Dedifferentiated amniotic fluid mesenchymal stem cell (primary cell): ENCODE measurements at regions not wholly inside any gene's neighbourhood (a gene's known extent, or its start where the extent isn't known, plus 50 kb on each side); places are given as distances from the start of the nearest gene placed in this dataset.
"Not testable (repeated sequence)": the region's sequence is repeated elsewhere in the genome, so short reads cannot be mapped to it uniquely, and the experiment has no call there.

Experiments
- DNase-seq: peaks from one replicate; pipeline ENCODE4 v3.0.0-alpha.2; 2016; ENCODE audit errors: extremely low spot score

GRCh38 chr6:165846123-165846966, 183.3 kb upstream of the PDE10A start:
- DNase-seq = no peak

GRCh38 chr6:165845493-165845892, 182.5 kb upstream of the PDE10A start:
- no peak for DNase-seq

GRCh38 chr6:165844801-165845364, 181.8 kb upstream of the PDE10A start:
- no peak for DNase-seq

- DNase-seq = no peak
Measured at GRCh38 chr6:165844232-165844631, 181.2 kb upstream of the PDE10A start.

- no peak for DNase-seq
Measured at GRCh38 chr6:165843568-165844113, 180.6 kb upstream of the PDE10A start.

- DNase-seq = no peak
Measured at GRCh38 chr6:165843121-165843520, 180.1 kb upstream of the PDE10A start.

GRCh38 chr6:165842281-165842936, 179.4 kb upstream of the PDE10A start:
- DNase-seq = no peak

- no peak for DNase-seq
Measured at GRCh38 chr6:165841153-165841558, 178.1 kb upstream of the PDE10A start.

GRCh38 chr6:165837948-165838745, 175.1 kb upstream of the PDE10A start:
- no peak for DNase-seq

- DNase-seq = not testable (repeated sequence)
Measured at GRCh38 chr6:165836648-165837047, 173.6 kb upstream of the PDE10A start.

- DNase-seq = no peak
Measured at GRCh38 chr6:165835410-165835851, 172.4 kb upstream of the PDE10A start.

- DNase-seq = no peak
Measured at GRCh38 chr6:165834613-165835259, 171.7 kb upstream of the PDE10A start.

- no peak for DNase-seq
Measured at GRCh38 chr6:165833355-165833754, 170.3 kb upstream of the PDE10A start.

- DNase-seq = no peak
Measured at GRCh38 chr6:165831812-165832510, 168.9 kb upstream of the PDE10A start.

GRCh38 chr6:165830761-165831160, 167.7 kb upstream of the PDE10A start:
- no peak for DNase-seq

GRCh38 chr6:165829376-165829775, 166.3 kb upstream of the PDE10A start:
- no peak for DNase-seq

GRCh38 chr6:165827190-165827518, 164.1 kb upstream of the PDE10A start:
- no peak for DNase-seq

- DNase-seq = no peak
Measured at GRCh38 chr6:165826487-165827189, 163.6 kb upstream of the PDE10A start.

GRCh38 chr6:165825256-165825815, 162.3 kb upstream of the PDE10A start:
- no peak for DNase-seq
